H9 (cell line): ENCODE measurements at regions not wholly inside any gene's neighbourhood (a gene's known extent, or its start where the extent isn't known, plus 50 kb on each side); places are given as distances from the start of the nearest gene placed in this dataset.

Source experiments
- DNase-seq: peaks from one replicate; pipeline ENCODE4 v3.0.0-alpha.2; 2017
- H2AFZ ChIP-seq: one replicate; pipeline ENCODE4 v1.6.1; 2013; ENCODE audit warnings: mild to moderate bottlenecking, low read length, control low read depth, moderate library complexity
- H2AK5ac ChIP-seq: 2 replicates; pipeline ENCODE4 v1.6.1; 2013; ENCODE audit warnings: low read length, control low read depth, mixed read lengths; ENCODE audit not compliant: insufficient read length
- H2BK120ac ChIP-seq: one replicate; pipeline ENCODE4 v1.6.1; 2013; ENCODE audit warnings: low read depth, mild to moderate bottlenecking, low read length, control low read depth, inconsistent platforms; ENCODE audit not compliant: poor library complexity, severe bottlenecking
- H2BK12ac ChIP-seq: 2 replicates; pipeline ENCODE4 v1.6.1; 2013; ENCODE audit warnings: low read length, control low read depth, mixed read lengths, low read depth; ENCODE audit not compliant: insufficient read length
- H2BK15ac ChIP-seq: 2 replicates; pipeline ENCODE4 v1.6.1; 2013; ENCODE audit warnings: low read depth, low read length, control low read depth
- H2BK20ac ChIP-seq: one replicate; pipeline ENCODE4 v1.6.1; 2013; ENCODE audit warnings: low read depth, mild to moderate bottlenecking, low read length, control low read depth, inconsistent platforms; ENCODE audit not compliant: poor library complexity, severe bottlenecking
- H2BK5ac ChIP-seq: 2 replicates; pipeline ENCODE4 v1.6.1; 2013; ENCODE audit warnings: low read length, control low read depth, mixed read lengths; ENCODE audit not compliant: insufficient read length
- H3K14ac ChIP-seq: 2 replicates; pipeline ENCODE4 v1.6.1; 2013; ENCODE audit warnings: low read length, control low read depth; ENCODE audit not compliant: insufficient read depth
- H3K18ac ChIP-seq: 2 replicates; pipeline ENCODE4 v1.6.1; 2013; ENCODE audit warnings: low read depth, mild to moderate bottlenecking, mixed read lengths, low read length, control low read depth; ENCODE audit not compliant: insufficient read length
- H3K23ac ChIP-seq: 2 replicates; pipeline ENCODE4 v1.6.1; 2013; ENCODE audit warnings: low read length, control low read depth, mixed read lengths, low read depth; ENCODE audit not compliant: insufficient read length
- H3K23me2 ChIP-seq: 2 replicates; pipeline ENCODE4 v1.6.1; 2013; ENCODE audit warnings: low read depth, mild to moderate bottlenecking, mixed read lengths, low read length, control low read depth; ENCODE audit not compliant: insufficient read length, poor library complexity, severe bottlenecking
- H3K27ac ChIP-seq: 2 replicates; pipeline ENCODE4 v1.5.1; 2013; ENCODE audit warnings: low read length, control low read depth, mixed read lengths, low read depth; ENCODE audit not compliant: insufficient read length
- H3K27me3 ChIP-seq: 2 replicates; pipeline ENCODE4 v1.6.1; 2013; ENCODE audit warnings: low read length, control low read depth, inconsistent platforms; ENCODE audit not compliant: insufficient read depth
- H3K4ac ChIP-seq: 2 replicates; pipeline ENCODE4 v1.6.1; 2013; ENCODE audit warnings: low read depth, mild to moderate bottlenecking, control low read depth, inconsistent platforms, low read length, moderate library complexity
- H3K4me1 ChIP-seq: 2 replicates; pipeline ENCODE4 v1.6.1; 2013; ENCODE audit warnings: low read length, control low read depth, inconsistent platforms; ENCODE audit not compliant: insufficient read depth
- H3K4me2 ChIP-seq: 2 replicates; pipeline ENCODE4 v1.6.1; 2013; ENCODE audit warnings: low read length, control low read depth, mixed read lengths; ENCODE audit not compliant: insufficient read length, insufficient read depth
- H3K56ac ChIP-seq: 2 replicates; pipeline ENCODE4 v1.6.1; 2013; ENCODE audit warnings: low read depth, mild to moderate bottlenecking, mixed read lengths, low read length, control low read depth; ENCODE audit not compliant: insufficient read length
- H3K79me1 ChIP-seq: 2 replicates; pipeline ENCODE4 v1.6.1; 2013; ENCODE audit warnings: low read depth, mild to moderate bottlenecking, moderate library complexity, low read length, control low read depth, inconsistent platforms; ENCODE audit not compliant: insufficient read depth, poor library complexity, severe bottlenecking
- H3K79me2 ChIP-seq: 2 replicates; pipeline ENCODE4 v1.6.1; 2013; ENCODE audit warnings: low read length, control low read depth, inconsistent platforms; ENCODE audit not compliant: insufficient read depth
- H3K9ac ChIP-seq: 2 replicates; pipeline ENCODE4 v1.6.1; 2013; ENCODE audit warnings: low read length, control low read depth, mixed read lengths; ENCODE audit not compliant: insufficient read length; ENCODE audit errors: extremely low read depth
- H3K9me3 ChIP-seq: one replicate; pipeline ENCODE4 v1.6.1; 2013; ENCODE audit warnings: low read depth, low read length, inconsistent platforms; ENCODE audit not compliant: control insufficient read depth
- H3T11ph ChIP-seq: one replicate; pipeline ENCODE4 v1.6.1; 2013; ENCODE audit warnings: mild to moderate bottlenecking, low read length, control low read depth, inconsistent platforms
- H4K20me1 ChIP-seq: one replicate; pipeline ENCODE4 v1.6.1; 2013; ENCODE audit not compliant: control insufficient read depth, insufficient read length, insufficient read depth
- H4K5ac ChIP-seq: 2 replicates; pipeline ENCODE4 v1.6.1; 2013; ENCODE audit warnings: low read depth, mild to moderate bottlenecking, mixed read lengths, low read length, control low read depth; ENCODE audit not compliant: insufficient read length
- H4K8ac ChIP-seq: replicated peaks from 2 replicates; pipeline ENCODE4 v1.6.1; 2013; ENCODE audit warnings: low read length, control low read depth, mixed read lengths, low read depth; ENCODE audit not compliant: insufficient read length
- H4K91ac ChIP-seq: 2 replicates; pipeline ENCODE4 v1.6.1; 2013; ENCODE audit warnings: low read depth, mild to moderate bottlenecking, moderate library complexity, mixed read lengths, low read length, control low read depth; ENCODE audit not compliant: insufficient read length
- H3K27ac Mint-ChIP-seq, 3 experiments: 2 replicates in 2 of 3; 3 replicates in 1 of 3; pipeline ENCODE4 v1.8.0; 2020 to 2021; ENCODE audit warnings: mixed read lengths in 3 of 3, mild to moderate bottlenecking in 1 of 3, moderate library complexity in 1 of 3
- H3K27me3 Mint-ChIP-seq: 2 replicates; pipeline ENCODE4 v1.8.0; 2021; ENCODE audit warnings: low read depth, mild to moderate bottlenecking, moderate library complexity, mixed read lengths
- H3K36me3 Mint-ChIP-seq, 3 experiments: 2 replicates in 2 of 3; 3 replicates in 1 of 3; pipeline ENCODE4 v1.8.0; 2020 to 2021; ENCODE audit warnings: low read depth in 3 of 3, mixed read lengths in 3 of 3; ENCODE audit not compliant: insufficient read depth in 1 of 3
- H3K4me1 Mint-ChIP-seq, 2 experiments: 2 replicates each; pipeline ENCODE4 v1.8.0; 2020; ENCODE audit warnings: mixed read lengths in 2 of 2
- H3K4me3 Mint-ChIP-seq, 2 experiments: 2 replicates in 1 of 2; 3 replicates in 1 of 2; pipeline ENCODE4 v1.8.0; 2020 to 2021; ENCODE audit warnings: mild to moderate bottlenecking in 2 of 2, mixed read lengths in 2 of 2, moderate library complexity in 1 of 2
- H3K9me3 Mint-ChIP-seq, 2 experiments: 2 replicates in 1 of 2; 3 replicates in 1 of 2; pipeline ENCODE4 v1.8.0; 2020; ENCODE audit warnings: mild to moderate bottlenecking in 2 of 2, mixed read lengths in 2 of 2, moderate library complexity in 1 of 2
- WGBS: extraction: QIAGEN DNeasy Blood & Tissue Kit; methylation state at CpG from one replicate; pipeline ENCODE4 v1.1.7; 2013; ENCODE audit warnings: missing lambda C conversion rate, low lambda C conversion rate, mixed read lengths; ENCODE audit not compliant: insufficient read length; ENCODE audit errors: extremely low coverage; 5-methylcytosine and 5-hydroxymethylcytosine counted together
- TF ChIP-seq, protein P1 (sequence below): fragments of 200-600 bp; sonication (generic); conservative IDR thresholded peaks from 3 replicates; pipeline ENCODE4 v1.8.0; 2021; ENCODE audit warnings: antibody characterized with exemption, mild to moderate bottlenecking

DNA sequence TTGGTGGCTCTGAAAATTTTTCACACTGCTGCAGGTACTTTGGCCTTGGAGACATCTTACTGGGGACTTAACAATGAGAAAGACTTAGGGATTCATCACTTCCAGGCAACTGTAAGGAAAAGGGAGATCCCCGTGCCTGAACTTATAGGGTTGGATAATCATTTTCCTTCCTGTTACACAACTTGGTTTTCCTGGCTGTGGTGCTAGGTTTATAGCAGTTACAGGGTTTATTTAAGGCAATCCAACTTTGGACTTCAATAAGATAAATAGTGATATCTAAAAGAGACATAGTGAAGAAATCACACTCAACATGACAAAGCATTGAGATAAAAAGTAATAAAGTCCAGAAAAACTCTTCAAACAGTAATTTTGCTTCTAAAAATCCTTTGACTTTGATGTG, 70.2 kb upstream of the RAPH1 start:
- Histone ChIP-seq H2AFZ (no peak overlapping the region), H3T11ph (no peak overlapping the region)

More for the DNA sequence above, 70.2 kb upstream of the RAPH1 start:
- Histone ChIP-seq H3K79me2 (no peaks in the 10 kb centered on the region), H3K27me3 (no peaks in the 10 kb centered on the region), H3K9ac (no peak overlapping the region), H4K20me1 (no peaks in the 10 kb centered on the region), H2BK15ac (no peak overlapping the region), H2BK5ac (no peak overlapping the region), H3K18ac (no peak overlapping the region), H3K23me2 (no peaks in the 10 kb centered on the region), H2BK120ac (no peak overlapping the region), H3K79me1 (no peaks in the 10 kb centered on the region), H4K5ac (no peak overlapping the region), H2BK12ac (no peak overlapping the region), H3K4me1 (peaks cover under 1% of the 10 kb centered on the region; the same call in 1 of the 2 replicates), H3K27ac (no peak overlapping the region), H4K8ac (no peak overlapping the region), H3K4ac (no peak overlapping the region), H2BK20ac (no peak overlapping the region), H3K4me2 (no peak overlapping the region), H3K56ac (no peak overlapping the region), H3K9me3 (no peaks in the 10 kb centered on the region), H3K14ac (no peak overlapping the region), H3K23ac (no peak overlapping the region), H4K91ac (no peak overlapping the region), H2AK5ac (no peak overlapping the region)
- no peak for DNase-seq
- TF ChIP-seq, protein P1, sequence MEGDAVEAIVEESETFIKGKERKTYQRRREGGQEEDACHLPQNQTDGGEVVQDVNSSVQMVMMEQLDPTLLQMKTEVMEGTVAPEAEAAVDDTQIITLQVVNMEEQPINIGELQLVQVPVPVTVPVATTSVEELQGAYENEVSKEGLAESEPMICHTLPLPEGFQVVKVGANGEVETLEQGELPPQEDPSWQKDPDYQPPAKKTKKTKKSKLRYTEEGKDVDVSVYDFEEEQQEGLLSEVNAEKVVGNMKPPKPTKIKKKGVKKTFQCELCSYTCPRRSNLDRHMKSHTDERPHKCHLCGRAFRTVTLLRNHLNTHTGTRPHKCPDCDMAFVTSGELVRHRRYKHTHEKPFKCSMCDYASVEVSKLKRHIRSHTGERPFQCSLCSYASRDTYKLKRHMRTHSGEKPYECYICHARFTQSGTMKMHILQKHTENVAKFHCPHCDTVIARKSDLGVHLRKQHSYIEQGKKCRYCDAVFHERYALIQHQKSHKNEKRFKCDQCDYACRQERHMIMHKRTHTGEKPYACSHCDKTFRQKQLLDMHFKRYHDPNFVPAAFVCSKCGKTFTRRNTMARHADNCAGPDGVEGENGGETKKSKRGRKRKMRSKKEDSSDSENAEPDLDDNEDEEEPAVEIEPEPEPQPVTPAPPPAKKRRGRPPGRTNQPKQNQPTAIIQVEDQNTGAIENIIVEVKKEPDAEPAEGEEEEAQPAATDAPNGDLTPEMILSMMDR, result no peak
- no peak overlapping the region for H3K4me3 Mint-ChIP-seq
- no CpG with 5 or more reads among the region's 1 CpG for WGBS
- H3K27me3 Mint-ChIP-seq, result no peaks in the 10 kb centered on the region
- H3K36me3 Mint-ChIP-seq, result no peaks in the 10 kb centered on the region
- no peaks in the 10 kb centered on the region for H3K9me3 Mint-ChIP-seq
- H3K27ac Mint-ChIP-seq, result no peak overlapping the region
- H3K4me1 Mint-ChIP-seq, result peaks cover 7 to 8% of the 10 kb centered on the region in 2 experiments
